Activated CD8-positive, alpha-beta memory T cell treated with anti-CD3 and anti-CD28 coated beads for 36 hours (primary cell): ENCODE measurements at regions not wholly inside any gene's neighbourhood (a gene's known extent, or its start where the extent isn't known, plus 50 kb on each side); places are given as distances from the start of the nearest gene placed in this dataset.
"Not testable (repeated sequence)": the region's sequence is repeated elsewhere in the genome, so short reads cannot be mapped to it uniquely, and the experiment has no call there.

Experiments used
- CTCF ChIA-PET: fragments of 350-600 bp; sonication (Branson Sonifier 250); formaldehyde crosslinking; loops from one replicate; lab custom pipeline; 2021; ENCODE audit warnings: antibody characterized with exemption; lab: Charles Lee
- POLR2A ChIA-PET: fragments of 350-600 bp; sonication (Branson Sonifier 250); formaldehyde crosslinking; loops from one replicate; lab custom pipeline; 2021; ENCODE audit warnings: antibody characterized with exemption; lab: Charles Lee

DNA sequence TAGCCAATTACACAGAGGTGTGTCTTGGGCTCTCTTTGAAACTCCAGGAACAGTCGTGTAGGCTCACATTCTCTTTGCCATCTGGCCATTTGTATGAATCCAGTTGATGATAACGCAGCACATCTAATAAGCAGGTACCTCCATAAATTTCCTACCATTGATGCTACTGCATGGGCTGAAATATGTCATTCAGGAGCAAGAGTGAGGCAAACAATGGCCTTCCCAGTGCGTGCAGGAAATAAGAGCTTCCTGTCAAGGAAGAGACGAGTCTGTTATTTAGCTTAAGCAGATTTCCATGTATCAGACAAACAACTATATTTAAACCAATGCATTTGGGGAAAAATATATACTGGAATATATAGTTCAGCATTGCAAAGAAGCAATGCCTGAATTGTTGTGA is 102.1 kb upstream of the MXRA5 start:
- ChIA-PET POLR2A (no interaction called here), CTCF (no interaction called here)

DNA sequence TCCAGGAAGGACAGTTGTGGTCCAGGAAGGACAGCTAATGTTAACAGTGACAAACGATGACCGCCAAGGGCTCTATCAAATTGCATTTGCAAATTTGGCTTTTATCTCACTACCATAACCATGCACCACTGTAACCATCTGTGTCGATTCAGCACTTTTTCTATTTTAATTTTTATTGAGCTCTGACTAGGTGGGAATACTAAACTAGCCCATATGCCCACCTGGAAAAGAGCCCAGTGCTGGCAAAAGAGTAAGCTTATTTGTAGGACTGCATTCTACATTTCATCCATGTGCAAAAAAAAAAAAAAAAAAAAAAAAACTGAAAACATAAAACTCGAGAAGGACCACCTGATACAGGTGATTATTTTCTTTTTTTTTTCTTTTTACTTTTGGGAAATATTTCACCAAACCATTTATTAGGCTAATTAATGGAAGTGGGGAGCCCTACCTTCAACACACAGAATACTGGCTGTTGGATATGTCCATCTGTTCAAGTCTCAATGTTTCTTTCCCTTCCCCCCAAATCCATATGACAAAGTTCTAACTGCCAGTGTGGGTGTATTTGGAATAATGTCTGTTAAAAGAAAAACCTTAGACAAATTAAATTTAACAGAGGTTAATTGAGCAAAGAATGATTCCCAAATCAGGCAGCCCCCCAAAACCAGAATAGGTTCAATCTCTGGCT is 99.5 kb upstream of the MXRA5 start:
- ChIA-PET POLR2A (no interaction called here), CTCF (no interaction called here)

DNA sequence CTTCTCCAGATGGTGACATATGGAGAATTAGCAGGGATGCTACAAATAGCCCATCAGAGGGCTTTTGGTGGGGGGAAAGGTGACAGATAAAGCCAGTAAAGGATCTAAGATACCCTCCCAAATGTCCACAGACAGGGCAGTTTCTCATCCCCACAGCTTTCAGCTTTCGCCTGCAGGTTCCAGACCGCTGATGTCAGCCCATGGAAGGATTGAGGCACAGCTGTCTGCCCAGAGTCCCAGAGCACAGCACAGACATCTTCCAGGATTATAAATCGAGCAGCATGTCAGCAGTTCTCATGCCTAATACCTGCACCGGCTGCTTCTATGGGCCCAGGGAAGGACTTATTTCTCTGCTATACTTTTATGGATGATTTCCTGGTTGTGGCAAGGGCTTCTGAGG is 96.7 kb upstream of the MXRA5 start:
- ChIA-PET POLR2A (no interaction called here), CTCF (no interaction called here)

DNA sequence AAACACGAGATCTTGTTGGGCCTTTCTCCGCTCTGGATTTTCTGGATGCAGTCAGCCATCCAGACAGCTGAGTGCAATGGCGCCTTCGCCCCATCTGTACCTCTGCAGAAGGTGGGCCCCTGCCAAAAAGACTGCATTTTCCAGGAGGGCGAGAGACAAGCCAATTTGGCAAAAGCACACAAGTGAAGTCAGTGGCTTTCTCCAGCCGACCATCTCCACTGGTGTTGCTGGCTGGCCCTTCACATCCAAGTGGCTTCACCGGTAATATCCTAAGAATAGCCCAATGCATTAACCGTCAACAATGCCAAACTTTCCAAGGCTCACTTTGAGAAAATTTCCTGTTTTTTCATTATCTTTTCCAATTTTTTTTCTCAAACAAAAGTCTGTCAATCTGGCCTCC is 96.2 kb upstream of the MXRA5 start:
- CTCF ChIA-PET: no interaction called here
- POLR2A ChIA-PET: no interaction called here

DNA sequence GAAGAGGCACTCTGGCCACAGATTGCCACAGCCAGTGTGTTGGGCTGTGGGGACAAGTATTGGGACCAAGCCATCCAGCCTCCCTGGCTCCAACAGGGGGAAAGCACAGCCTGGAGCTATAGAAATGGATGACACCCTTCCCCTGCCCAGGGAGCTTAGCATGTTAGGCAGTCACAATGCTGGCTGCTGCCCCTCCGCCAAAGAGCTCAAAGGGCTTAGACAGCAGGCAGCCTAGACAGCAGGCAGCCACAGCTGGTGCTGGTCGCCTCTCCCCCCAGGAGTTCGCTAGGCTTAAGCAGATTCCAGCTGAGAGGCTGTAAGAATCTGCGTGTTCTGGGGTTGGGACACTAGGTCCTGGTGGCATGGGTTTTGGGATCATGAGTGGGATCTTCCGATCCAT is 94.5 kb upstream of the MXRA5 start:
- ChIA-PET POLR2A (no interaction called here), CTCF (no interaction called here)

DNA sequence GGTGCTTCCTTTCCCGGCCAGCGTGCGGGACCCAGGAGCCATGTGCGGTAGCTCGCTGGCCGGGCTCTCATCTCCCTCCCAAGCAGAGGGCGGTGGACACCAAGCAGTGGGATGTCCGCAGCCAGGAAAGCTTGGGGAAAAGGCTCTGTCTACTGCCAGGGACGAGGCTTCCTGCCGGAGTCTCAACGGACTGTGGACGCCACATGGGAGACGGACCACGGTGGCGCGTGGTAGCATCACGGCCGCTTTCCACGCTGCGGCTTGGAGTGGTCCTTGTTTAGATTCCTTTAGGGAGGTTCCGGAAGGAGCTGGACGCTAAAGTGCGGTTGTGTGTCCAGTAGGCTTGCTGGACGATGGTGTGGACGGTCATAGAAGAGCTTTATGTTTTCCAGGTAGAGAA is 89.5 kb upstream of the MXRA5 start:
- CTCF ChIA-PET, POLR2A ChIA-PET: not testable (repeated sequence)

DNA sequence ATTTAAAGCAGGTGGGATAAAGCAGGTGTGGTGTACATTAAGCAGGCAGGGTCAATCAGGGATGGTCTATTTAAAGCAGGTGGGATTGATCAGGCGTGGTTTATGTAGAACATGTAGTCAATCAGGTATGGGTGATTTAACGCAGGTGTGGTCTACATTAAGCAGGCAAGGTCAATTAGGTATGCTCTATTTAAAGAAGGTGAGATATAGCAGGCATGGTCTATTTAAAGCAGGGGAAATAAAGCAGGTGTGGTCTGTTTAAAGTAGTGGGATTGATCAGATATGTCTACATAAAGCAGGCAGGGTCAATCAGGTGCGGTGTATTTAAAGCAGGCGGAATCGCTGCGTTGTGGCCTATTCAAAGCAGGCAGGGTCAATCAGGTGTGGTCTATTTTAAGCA is 88.6 kb upstream of the MXRA5 start:
- POLR2A ChIA-PET: no interaction called here
- CTCF ChIA-PET: no interaction called here

DNA sequence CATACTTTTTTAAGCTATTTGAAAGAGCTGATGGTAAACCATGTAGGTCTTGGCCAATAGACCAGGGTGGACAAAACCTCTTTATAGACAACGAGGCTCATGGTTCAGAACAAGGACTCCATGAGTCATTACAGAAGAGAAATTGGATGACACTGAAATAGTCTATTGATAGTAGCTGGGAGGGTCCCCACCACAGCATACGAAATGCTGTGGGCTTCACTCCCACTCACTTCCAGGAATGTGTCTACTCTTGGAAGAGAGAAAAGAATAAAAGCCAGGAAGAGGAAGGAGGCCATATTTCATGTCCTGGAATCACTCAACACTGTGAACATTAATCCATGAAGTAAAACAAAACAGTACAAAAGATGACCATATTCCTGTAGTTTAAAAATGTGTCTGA is 82.3 kb upstream of the MXRA5 start:
- POLR2A ChIA-PET: no interaction called here
- CTCF ChIA-PET: no interaction called here

DNA sequence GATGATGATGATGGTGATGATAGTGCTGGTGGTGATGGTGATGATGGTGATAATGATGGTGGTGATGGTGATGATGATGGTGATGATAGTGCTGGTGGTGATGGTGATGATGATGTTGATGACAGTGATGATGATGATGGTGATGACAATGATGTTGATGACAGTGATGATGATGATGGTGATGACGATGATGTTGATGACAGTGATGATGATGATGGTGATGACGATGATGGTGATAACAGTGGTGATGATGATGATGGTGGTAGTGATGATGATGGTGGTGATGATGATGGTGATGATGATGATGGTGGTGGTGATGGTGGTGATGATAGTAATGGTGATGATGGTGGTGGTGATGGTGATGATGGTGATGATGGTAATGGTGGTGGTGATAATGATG is 80.1 kb upstream of the MXRA5 start:
- ChIA-PET POLR2A (no interaction called here), CTCF (no interaction called here)

DNA sequence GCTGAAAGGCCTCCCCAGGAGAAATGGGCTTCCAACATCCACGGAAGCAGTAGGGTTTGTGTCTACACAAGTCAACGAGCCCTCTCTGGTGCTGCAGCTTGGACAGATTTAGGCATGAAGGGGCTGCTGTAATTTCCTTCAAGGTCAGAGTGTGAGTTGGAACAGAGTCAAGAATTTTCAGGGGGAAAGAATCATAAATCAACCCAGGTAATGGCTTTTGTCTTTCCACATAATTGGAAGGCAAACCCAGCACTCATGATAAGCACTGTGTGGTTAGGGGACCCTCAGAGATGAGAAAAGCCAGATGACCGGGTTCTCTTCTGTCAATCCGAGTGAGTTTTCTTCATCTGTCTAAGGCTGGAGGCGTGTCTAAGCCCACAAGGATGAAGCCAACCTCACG is 78.6 kb upstream of the MXRA5 start:
- ChIA-PET POLR2A (no interaction called here), CTCF (no interaction called here)

DNA sequence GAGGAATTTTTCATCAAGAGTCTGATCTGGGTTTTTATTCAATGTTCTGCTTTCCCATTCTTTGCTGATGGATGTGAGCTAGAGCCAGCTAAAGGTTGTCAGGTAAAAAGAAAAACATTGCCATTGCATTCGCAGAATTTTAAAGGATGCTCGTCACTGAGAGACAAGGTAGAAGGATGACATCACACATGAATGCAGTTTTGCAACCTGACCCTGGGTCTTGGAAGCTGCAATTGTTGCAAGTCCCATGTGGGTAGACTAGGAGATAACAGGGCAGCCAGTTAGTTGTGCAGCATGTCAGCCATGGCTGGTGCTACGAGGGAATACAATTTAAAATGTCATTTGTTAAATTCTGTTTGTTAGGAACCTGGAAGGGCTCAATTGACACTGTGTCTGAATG is 73.9 kb upstream of the MXRA5 start:
- ChIA-PET CTCF (no interaction called here), POLR2A (no interaction called here)

DNA sequence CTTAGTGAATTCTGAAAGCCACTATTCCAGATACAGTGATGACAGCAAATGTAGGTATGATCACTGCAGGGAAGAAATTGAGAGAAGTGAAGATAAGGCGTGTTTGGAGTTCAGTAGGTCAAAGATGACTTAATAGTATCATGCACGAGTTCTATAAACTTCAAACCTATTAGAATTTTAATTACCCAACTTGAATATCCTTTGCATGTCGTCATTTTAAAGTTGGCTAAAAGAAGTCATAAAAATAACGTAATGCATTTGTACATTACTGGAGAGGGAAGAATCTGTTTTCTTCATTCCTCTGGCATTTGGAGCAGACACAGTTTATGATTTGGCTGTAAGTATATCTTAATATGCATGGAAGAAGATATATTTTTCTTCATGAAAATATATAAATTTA is 68.6 kb upstream of the MXRA5 start:
- ChIA-PET POLR2A (no interaction called here), CTCF (no interaction called here)

DNA sequence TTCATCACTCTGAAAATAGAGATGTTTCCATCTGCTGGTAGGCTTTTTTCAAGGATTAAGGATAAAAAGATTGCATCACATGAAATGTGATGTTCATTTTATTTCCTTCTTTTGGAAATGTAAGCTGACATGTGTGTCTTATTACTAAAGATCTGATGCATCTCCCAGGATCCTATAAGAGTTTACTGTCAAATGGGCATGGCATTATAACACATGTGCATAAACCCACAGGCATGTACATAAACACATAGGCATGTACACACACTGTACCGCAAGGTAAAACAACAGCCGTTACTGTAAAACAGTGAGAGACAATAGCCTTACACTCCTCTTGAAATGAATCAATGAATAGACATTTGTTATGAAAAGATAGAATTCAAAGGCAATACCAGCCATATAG is 65.2 kb upstream of the MXRA5 start:
- CTCF ChIA-PET: not testable (repeated sequence)

DNA sequence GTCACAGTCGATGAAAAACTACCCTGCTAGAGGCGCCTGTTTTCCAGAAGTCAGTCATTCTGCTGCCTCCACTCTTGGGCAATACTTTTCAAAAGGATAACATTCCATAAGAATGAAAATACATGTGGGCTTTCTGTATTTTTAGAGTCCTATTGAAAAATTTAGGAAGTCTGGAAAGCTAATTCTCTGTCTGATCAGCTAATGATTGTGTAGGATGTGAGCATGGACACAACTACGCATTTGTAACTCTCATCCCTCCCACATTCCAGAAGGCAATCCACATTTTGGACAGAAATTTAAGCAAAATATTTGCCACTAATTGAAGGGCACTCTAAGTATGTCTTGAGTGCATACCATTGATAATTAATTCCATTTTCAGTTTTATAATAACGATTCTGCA is 63.5 kb upstream of the MXRA5 start:
- POLR2A ChIA-PET, CTCF ChIA-PET: not testable (repeated sequence)

More for the DNA sequence above, 65.2 kb upstream of the MXRA5 start:
- POLR2A ChIA-PET: not testable (repeated sequence)

DNA sequence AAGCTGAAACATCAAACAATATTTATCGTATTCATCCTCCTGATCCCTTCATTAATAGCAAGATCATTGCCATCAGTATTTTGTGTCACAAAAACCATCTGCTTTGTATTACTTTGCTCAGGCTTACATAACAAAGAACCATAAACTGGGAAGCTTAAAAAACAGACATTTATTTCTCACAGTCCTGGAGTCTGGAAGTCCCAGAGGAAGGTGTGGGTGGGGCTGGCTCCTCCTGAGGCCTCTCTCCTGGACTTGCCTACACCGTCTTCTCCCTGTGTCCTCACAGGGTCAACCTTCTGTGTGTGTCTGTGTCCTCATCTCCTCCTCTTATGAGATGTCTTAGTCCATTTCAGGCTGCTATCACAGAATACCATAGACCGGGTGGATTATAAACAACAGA is 61.3 kb upstream of the MXRA5 start:
- ChIA-PET CTCF (no interaction called here), POLR2A (no interaction called here)

DNA sequence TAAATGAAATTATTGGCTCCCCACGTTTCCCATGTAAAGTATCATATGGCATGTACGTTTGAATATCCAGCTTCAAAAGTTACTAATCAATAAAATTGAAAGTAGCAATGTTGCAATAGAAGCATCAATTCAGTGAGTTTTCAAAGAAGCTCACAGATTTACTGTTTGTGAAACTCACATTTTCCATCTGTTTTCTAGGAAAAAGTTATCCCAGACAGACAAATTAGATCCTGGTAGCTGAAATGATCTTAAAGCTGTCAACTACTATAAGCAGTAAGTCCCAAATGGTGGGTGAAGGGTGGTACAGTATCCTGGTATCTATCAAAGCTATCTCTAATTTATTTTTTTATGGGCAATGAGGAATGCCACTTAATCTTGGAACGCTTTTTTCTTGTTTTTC is 60.7 kb upstream of the MXRA5 start:
- POLR2A ChIA-PET: no interaction called here

DNA sequence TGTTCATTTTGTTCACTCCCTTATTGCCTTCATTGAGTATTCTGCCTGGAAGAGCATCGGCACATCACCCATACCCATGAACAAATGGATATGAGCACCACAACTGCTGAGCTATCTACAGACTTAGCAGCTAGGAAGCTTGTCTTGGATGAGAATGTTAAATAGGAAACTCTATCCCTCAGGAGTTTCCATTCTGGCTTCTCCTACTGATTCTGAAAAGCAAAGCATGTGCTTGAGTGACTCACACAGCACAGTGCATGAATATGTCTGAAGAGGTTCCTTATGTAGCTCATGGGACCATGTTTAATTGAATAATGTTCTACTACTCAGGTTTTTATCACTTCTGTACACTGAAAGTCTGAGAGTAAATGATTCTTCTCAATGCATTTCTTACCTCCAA is 57.3 kb upstream of the MXRA5 start:
- CTCF ChIA-PET: no interaction called here

More for the DNA sequence above, 60.7 kb upstream of the MXRA5 start:
- CTCF ChIA-PET: no interaction called here

More for the DNA sequence above, 57.3 kb upstream of the MXRA5 start:
- POLR2A ChIA-PET: no interaction called here
